ENCODE measurements at regions not wholly inside any gene's neighbourhood (a gene's known extent, or its start where the extent isn't known, plus 50 kb on each side); places are given as distances from the start of the nearest gene placed in this dataset.
A peak's percentile ranks its signal among the peaks of the same experiment; 100 is the strongest.
"Not testable (repeated sequence)": the region's sequence is repeated elsewhere in the genome, so short reads cannot be mapped to it uniquely, and the experiment has no call there.

DNA sequence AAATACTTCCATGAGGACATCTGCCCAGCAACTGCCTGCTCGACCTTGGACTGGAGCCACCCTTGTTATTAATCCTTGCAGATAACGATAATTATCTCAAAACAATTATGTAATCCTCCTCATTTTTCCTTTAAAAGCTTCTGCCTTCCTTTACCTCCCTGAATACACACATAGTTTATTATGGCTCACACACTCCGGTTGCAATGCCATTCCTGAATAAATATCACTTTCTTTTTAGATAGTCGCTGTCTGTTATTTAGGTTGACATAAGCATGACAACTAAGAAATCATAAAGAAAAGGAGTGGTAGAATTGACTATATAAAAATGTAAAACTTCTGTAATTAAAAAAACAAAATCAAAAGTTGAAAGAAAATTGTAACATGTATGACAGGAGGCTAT is 64.8 kb downstream of the B4GALT7 start:
- DNase-seq (ENCODE audit: low spot score), result not testable (repeated sequence)

DNA sequence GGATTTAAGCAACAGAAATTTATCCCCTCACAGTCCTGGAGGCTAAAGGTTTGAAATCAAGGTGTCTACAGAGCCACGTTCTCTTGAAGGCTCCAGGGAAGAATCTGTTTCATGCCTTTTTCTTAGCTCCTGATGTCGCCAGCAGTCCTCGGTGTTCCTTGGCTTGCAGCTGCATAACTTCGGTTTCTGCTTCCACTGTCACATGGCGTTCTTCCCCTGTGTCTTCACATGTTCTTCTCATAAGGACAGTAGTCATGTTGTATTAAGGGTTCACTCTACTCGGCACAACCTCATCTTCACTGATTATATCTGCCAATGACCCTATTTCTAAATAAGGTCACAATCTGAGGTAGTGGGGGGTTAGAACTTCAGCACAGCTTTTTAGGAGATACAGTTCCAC is 65.2 kb downstream of the B4GALT7 start:
- DNase-seq (ENCODE audit: low spot score), result not testable (repeated sequence)

DNA sequence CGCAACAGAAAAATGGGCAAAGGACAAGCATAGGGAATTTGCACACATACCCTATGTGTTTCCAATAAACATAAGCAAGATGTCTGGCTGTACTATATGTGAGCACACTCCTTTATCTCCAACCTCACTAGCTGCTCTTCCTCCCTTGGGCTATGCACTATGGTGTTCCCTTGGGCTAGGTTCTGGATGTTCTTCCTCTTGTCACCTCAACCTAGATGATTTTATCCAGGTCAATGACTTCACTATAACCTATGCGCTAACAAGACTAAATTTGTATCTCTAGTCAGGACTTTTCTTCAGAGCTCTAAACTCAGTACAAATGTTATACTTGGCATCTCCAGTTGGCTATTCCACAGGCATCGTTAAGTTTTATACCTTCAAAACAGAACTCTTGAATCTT is 66.0 kb downstream of the B4GALT7 start:
- DNase-seq (ENCODE audit: low spot score), result not testable (repeated sequence)

DNA sequence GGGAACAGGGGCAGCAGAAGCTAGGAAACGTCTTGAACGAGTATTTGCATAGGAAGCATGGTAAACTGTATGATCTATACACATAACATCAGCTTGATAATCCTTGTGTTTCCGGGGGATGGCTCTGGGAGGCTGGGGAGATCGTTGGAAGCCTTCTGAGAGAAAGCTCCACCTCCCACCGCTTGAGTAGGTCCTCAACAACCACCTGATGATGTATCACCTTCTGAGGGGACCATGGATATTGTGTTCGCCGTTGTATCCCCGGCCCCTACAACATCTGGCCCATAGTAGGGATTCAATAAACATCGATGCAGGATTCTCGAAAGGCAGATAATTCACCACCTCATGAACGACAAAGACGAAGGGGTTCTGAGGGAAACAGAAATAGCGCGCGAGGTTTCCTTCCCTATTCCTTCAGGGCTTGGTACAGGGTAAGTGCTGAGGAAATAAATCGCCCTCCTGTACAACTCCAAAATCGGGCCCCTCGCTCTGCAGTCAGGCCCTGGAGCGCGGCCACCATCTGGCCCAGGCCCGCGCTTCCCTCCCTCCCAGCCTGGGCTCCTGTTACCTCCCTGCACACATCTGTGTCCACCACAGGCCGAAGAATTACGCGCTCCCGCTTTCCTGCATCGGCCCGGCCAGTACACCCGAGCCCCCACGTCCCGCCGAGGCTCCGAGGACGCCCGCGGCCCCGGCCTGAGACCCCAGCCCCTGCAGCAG is 71.3 kb downstream of the B4GALT7 start:
- not testable (repeated sequence) for DNase-seq (ENCODE audit: low spot score)

DNA sequence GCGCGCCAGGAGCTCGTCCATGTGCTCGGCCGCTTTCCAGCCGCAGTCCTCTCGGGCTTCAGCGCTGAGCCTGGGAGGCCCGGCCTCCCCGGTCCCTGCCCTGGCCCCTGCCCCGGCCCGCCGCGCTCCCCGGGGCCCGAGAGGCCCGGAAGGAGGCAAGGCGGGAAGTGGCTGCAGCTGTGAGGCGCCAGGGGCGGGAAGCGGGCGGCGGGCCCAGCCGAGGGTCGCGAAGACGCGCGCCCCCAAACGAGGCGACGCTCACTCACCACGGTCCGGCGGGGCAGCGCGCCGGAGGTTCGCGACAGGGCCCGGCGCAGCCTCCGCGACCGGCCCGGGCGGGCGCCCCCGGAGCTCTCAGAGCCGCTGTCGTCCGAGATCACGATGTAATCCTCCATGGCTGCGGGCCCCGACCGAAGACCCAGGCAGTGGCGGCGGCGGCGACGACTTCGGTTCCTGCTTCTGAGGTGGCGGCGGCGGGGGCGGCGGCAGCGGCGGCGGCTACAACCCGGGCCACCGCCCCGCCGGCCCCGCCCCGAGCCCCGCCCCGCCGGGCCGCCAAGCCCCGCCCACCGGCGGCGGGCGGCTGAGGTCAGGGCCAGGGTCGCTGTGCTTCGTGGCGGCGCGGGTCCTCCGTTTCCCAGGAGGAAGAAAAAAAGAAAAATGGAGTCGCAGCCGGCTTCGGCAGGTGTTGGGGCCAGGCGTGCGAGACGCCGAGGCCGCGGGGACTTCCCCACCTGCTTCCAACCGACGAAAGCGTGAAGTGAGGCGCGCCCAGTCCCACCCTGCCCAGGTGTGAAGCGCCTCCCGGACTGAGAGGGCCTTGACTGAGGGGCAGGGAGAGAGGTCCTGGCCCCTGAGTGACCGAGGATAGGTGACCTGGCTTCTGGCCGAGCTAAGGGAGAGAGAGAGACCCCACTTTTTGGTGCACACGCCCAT is 72.1 kb downstream of the B4GALT7 start:
- peak; percentile 28 for DNase-seq (ENCODE audit: low spot score)
